Nephron progenitor cell (in vitro differentiated cells): ENCODE measurements at regions not wholly inside any gene's neighbourhood (a gene's known extent, or its start where the extent isn't known, plus 50 kb on each side); places are given as distances from the start of the nearest gene placed in this dataset.

ENCODE experiments used
- DNase-seq: peaks from one replicate; pipeline ENCODE4 v3.0.0; 2021
- H3K27ac Mint-ChIP-seq: 2 replicates; pipeline ENCODE4 v1.8.0; 2021; ENCODE audit warnings: mild to moderate bottlenecking, moderate library complexity, mixed read lengths
- H3K27me3 Mint-ChIP-seq: 2 replicates; pipeline ENCODE4 v1.8.0; 2021; ENCODE audit warnings: mild to moderate bottlenecking, low read depth, mixed read lengths; ENCODE audit not compliant: poor library complexity
- H3K36me3 Mint-ChIP-seq: 2 replicates; pipeline ENCODE4 v1.8.0; 2021; ENCODE audit warnings: low read depth, mixed read lengths
- H3K4me1 Mint-ChIP-seq: 2 replicates; pipeline ENCODE4 v1.8.0; 2021; ENCODE audit warnings: mixed read lengths
- H3K4me3 Mint-ChIP-seq: 2 replicates; pipeline ENCODE4 v1.8.0; 2021; ENCODE audit warnings: mild to moderate bottlenecking, moderate library complexity, mixed read lengths
- H3K9me3 Mint-ChIP-seq: 2 replicates; pipeline ENCODE4 v1.8.0; 2021; ENCODE audit warnings: mild to moderate bottlenecking, moderate library complexity, mixed read lengths
- CTCF ChIP-seq: fragments of 200-600 bp; sonication (generic); IDR thresholded peaks from 2 replicates; pipeline ENCODE4 v1.5.0; 2021; ENCODE audit warnings: antibody characterized with exemption

DNA sequence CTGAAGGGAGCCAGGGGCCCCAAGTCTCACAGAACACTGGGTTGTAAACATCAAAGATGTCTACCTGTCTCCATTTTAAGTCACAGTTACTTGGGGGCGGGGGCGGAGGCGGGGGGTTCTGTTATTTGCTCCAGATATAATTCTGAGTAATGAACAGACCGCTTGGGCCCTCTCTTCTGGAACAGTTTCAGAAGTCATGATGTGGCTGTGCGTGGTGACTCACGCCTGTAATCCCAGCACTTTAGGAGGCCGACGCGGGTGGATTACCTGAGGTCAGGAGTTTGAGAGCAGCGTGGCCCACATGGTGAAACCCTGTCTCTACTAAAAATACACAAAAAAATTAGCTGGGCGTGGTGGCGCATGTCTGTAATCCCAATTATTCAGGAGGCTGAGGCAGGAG lies 157.9 kb upstream of the APCDD1 start:
- no peaks in the 10 kb centered on the region for H3K36me3 Mint-ChIP-seq
- H3K27me3 Mint-ChIP-seq = peaks cover 2% of the 10 kb centered on the region
- no peak overlapping the region for H3K27ac Mint-ChIP-seq
- peaks cover 58% of the 10 kb centered on the region for H3K4me1 Mint-ChIP-seq
- DNase-seq = no peak
- H3K4me3 Mint-ChIP-seq = no peak overlapping the region
- H3K9me3 Mint-ChIP-seq = no peaks in the 10 kb centered on the region
- TF ChIP-seq CTCF = no peak

- Mint-ChIP-seq H3K27me3 (peaks cover 5% of the 10 kb centered on the region), H3K4me1 (peaks cover 58% of the 10 kb centered on the region), H3K9me3 (no peaks in the 10 kb centered on the region), H3K27ac (no peak overlapping the region), H3K36me3 (no peaks in the 10 kb centered on the region), H3K4me3 (no peak overlapping the region)
- TF ChIP-seq CTCF = no peak
- peak; percentile 12 for DNase-seq
Measured at GRCh38 chr18:10297086-10297485, 157.3 kb upstream of the APCDD1 start.

DNA sequence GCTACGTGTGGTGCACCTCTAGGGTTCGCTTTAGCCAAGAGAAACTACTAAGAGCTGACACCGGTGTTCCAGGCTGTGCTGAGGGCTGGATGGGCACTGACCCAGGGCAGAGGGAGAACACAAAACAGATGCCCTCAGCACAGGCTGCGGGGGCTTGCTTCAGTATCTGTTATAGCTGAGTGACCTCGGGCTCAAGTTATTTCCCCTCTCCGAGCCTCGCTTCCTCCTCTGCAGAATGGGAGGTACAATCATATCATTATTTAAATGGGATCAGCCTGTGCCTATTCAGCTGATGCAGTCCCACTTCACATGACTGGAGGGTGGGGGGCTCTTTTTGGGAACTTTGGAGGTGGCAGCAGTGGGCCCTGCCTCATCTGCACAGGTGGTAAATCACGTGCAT lies 156.1 kb upstream of the APCDD1 start:
- no peak for TF ChIP-seq CTCF

DNA sequence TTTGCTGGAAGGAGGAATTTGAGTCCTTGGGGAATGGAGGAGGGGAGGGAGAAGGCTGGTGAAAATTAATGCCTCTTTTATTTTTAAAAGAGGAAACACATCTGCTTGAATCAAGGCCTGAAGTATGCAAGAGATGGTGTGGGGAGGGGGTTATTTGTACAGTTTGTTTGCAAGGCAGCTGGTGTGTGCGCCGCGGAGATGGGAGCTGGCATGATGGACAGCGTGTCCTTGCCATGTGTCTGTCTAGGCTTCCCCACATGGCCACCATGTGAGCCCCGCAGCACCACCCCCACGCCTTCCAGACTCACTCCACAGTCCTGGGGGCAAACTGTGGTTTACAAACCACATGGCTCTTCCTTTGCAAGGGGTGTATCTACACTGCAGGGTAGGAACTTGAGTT lies 154.8 kb upstream of the APCDD1 start:
- no peaks in the 10 kb centered on the region for H3K9me3 Mint-ChIP-seq
- DNase-seq = no peak
- no peak for TF ChIP-seq CTCF
- H3K27ac Mint-ChIP-seq = peak overlapping the region; percentile 16
- no peak overlapping the region for H3K4me3 Mint-ChIP-seq
- peaks cover 58% of the 10 kb centered on the region for H3K4me1 Mint-ChIP-seq
- H3K36me3 Mint-ChIP-seq = no peaks in the 10 kb centered on the region
- peaks cover 5% of the 10 kb centered on the region for H3K27me3 Mint-ChIP-seq

More for the DNA sequence above, 156.1 kb upstream of the APCDD1 start:
- H3K4me1 Mint-ChIP-seq = peaks cover 58% of the 10 kb centered on the region
- H3K9me3 Mint-ChIP-seq = no peaks in the 10 kb centered on the region
- no peaks in the 10 kb centered on the region for H3K36me3 Mint-ChIP-seq
- no peak overlapping the region for H3K4me3 Mint-ChIP-seq
- H3K27ac Mint-ChIP-seq = no peak overlapping the region
- no peak for DNase-seq
- H3K27me3 Mint-ChIP-seq = peaks cover 5% of the 10 kb centered on the region

GRCh38 chr18:10300739-10301138 lies 153.7 kb upstream of the APCDD1 start:
- H3K4me1 Mint-ChIP-seq = peaks cover 54% of the 10 kb centered on the region
- DNase-seq = no peak
- peaks cover 5% of the 10 kb centered on the region for H3K27me3 Mint-ChIP-seq
- no peaks in the 10 kb centered on the region for H3K9me3 Mint-ChIP-seq
- no peak for TF ChIP-seq CTCF
- no peak overlapping the region for H3K27ac Mint-ChIP-seq
- H3K36me3 Mint-ChIP-seq = no peaks in the 10 kb centered on the region
- no peak overlapping the region for H3K4me3 Mint-ChIP-seq

DNA sequence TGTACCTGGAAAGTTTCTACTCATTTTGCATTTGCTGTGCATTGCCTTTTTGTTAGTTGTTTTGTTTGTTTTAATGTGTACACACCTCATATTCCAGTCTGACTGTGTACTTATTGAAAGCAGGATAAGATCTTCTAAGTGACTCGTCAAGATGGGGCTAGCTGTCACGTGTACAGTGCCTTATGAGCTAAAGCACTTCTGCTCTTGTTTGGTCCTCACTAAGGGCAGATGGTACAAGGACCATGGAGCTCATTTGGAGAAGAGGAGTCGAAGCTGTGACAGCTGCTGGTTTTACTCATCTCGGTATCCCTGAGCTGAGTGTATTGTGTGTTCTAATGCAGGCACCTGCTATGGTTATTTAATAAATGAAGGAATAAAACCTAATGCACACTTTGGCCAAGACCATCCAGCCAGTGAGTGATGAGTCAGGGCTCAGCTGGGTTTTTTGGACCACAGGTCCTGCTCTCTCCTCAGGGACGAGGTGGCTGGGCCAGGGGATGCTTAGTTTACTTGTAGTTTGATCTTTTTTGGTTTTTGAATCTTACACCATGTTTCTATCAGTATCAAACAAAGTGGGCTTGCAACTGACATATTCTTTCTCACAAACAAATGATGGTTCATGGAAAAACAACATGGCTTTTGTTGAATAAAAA lies 152.5 kb upstream of the APCDD1 start:
- H3K4me1 Mint-ChIP-seq = peaks cover 43% of the 10 kb centered on the region
- no peaks in the 10 kb centered on the region for H3K36me3 Mint-ChIP-seq
- H3K9me3 Mint-ChIP-seq = peaks cover 3% of the 10 kb centered on the region
- no peak for DNase-seq
- no peak for TF ChIP-seq CTCF
- no peak overlapping the region for H3K4me3 Mint-ChIP-seq
- H3K27me3 Mint-ChIP-seq = peaks cover 5% of the 10 kb centered on the region
- H3K27ac Mint-ChIP-seq = no peak overlapping the region
